Pons (tissue), 1 donor: ENCODE measurements at regions not wholly inside any gene's neighbourhood (a gene's known extent, or its start where the extent isn't known, plus 50 kb on each side); places are given as distances from the start of the nearest gene placed in this dataset.

ENCODE experiments used
- DNase-seq: peaks from one replicate; pipeline ENCODE4 v3.0.0-alpha.2; 2016; ENCODE audit warnings: low spot score

GRCh38 chr4:110959041-110959643 is 336.3 kb upstream of the PITX2 start:
- DNase-seq = peak; percentile 11

GRCh38 chr4:110961066-110961465 is 338.2 kb upstream of the PITX2 start:
- no peak for DNase-seq

GRCh38 chr4:110962616-110963015 is 339.7 kb upstream of the PITX2 start:
- DNase-seq = no peak

- no peak for DNase-seq
Measured at GRCh38 chr4:110963662-110964280, 340.9 kb upstream of the PITX2 start.

- DNase-seq = no peak
Measured at GRCh38 chr4:110967936-110968335, 345.1 kb upstream of the PITX2 start.

GRCh38 chr4:110970642-110971041 is 347.8 kb upstream of the PITX2 start:
- DNase-seq = no peak

- no peak for DNase-seq
Measured at GRCh38 chr4:110975338-110975737, 352.5 kb upstream of the PITX2 start.

- DNase-seq = no peak
Measured at GRCh38 chr4:110977554-110977953, 354.7 kb upstream of the PITX2 start.

- no peak for DNase-seq
Measured at GRCh38 chr4:110978761-110979160, 355.9 kb upstream of the PITX2 start.

GRCh38 chr4:110982486-110982885 is 359.6 kb upstream of the PITX2 start:
- no peak for DNase-seq

GRCh38 chr4:110988722-110989121 is 365.8 kb upstream of the PITX2 start:
- DNase-seq = no peak

GRCh38 chr4:110989125-110989524 is 366.2 kb upstream of the PITX2 start:
- DNase-seq = no peak

- DNase-seq = no peak
Measured at GRCh38 chr4:110994781-110995180, 371.9 kb upstream of the PITX2 start.

- DNase-seq = no peak
Measured at GRCh38 chr4:110998320-110998719, 375.4 kb upstream of the PITX2 start.

- DNase-seq = no peak
Measured at GRCh38 chr4:111011458-111011857, 388.6 kb upstream of the PITX2 start.

- no peak for DNase-seq
Measured at GRCh38 chr4:111013846-111014245, 391.0 kb upstream of the PITX2 start.

- no peak for DNase-seq
Measured at GRCh38 chr4:111014537-111014936, 391.7 kb upstream of the PITX2 start.

- DNase-seq = no peak
Measured at GRCh38 chr4:111016416-111016815, 393.5 kb upstream of the PITX2 start.

- DNase-seq = no peak
Measured at GRCh38 chr4:111018216-111018615, 395.3 kb upstream of the PITX2 start.

- DNase-seq = no peak
Measured at GRCh38 chr4:111020476-111020875, 397.6 kb upstream of the PITX2 start.

- no peak for DNase-seq
Measured at GRCh38 chr4:111020961-111021360, 398.1 kb upstream of the PITX2 start.

GRCh38 chr4:111022758-111023157 is 399.9 kb upstream of the PITX2 start:
- no peak for DNase-seq

- DNase-seq = no peak
Measured at GRCh38 chr4:111027526-111027925, 404.6 kb upstream of the PITX2 start.

GRCh38 chr4:111028795-111029194 is 405.9 kb upstream of the PITX2 start:
- DNase-seq = no peak
